ENCODE measurements at regions not wholly inside any gene's neighbourhood (a gene's known extent, or its start where the extent isn't known, plus 50 kb on each side); places are given as distances from the start of the nearest gene placed in this dataset.
"Not testable (repeated sequence)": the region's sequence is repeated elsewhere in the genome, so short reads cannot be mapped to it uniquely, and the experiment has no call there.

GRCh38 chr6:93183531-93183972 is 235.8 kb downstream of the EPHA7 start:
- no peak for DNase-seq (ENCODE audit: low spot score)

- DNase-seq (ENCODE audit: low spot score): no peak
Measured at GRCh38 chr6:93182938-93183479, 236.3 kb downstream of the EPHA7 start.

GRCh38 chr6:93177918-93178317 is 241.4 kb downstream of the EPHA7 start:
- DNase-seq (ENCODE audit: low spot score): no peak

- no peak for DNase-seq (ENCODE audit: low spot score)
Measured at GRCh38 chr6:93177438-93177837, 241.9 kb downstream of the EPHA7 start.

GRCh38 chr6:93176070-93176469 is 243.3 kb downstream of the EPHA7 start:
- no peak for DNase-seq (ENCODE audit: low spot score)

GRCh38 chr6:93173573-93173972 is 245.8 kb downstream of the EPHA7 start:
- not testable (repeated sequence) for DNase-seq (ENCODE audit: low spot score)

- no peak for DNase-seq (ENCODE audit: low spot score)
Measured at GRCh38 chr6:93165850-93166430, 253.4 kb downstream of the EPHA7 start.

- DNase-seq (ENCODE audit: low spot score): no peak
Measured at GRCh38 chr6:93164781-93165180, 254.6 kb downstream of the EPHA7 start.

GRCh38 chr6:93163146-93163545 is 256.2 kb downstream of the EPHA7 start:
- no peak for DNase-seq (ENCODE audit: low spot score)

GRCh38 chr6:93139408-93140081 is 279.8 kb downstream of the EPHA7 start:
- no peak for DNase-seq (ENCODE audit: low spot score)

GRCh38 chr6:93136111-93136510 is 283.2 kb downstream of the EPHA7 start:
- no peak for DNase-seq (ENCODE audit: low spot score)

- DNase-seq (ENCODE audit: low spot score): no peak
Measured at GRCh38 chr6:93124006-93124632, 295.2 kb downstream of the EPHA7 start.

GRCh38 chr6:93123585-93123984 is 295.8 kb downstream of the EPHA7 start:
- DNase-seq (ENCODE audit: low spot score): no peak

- DNase-seq (ENCODE audit: low spot score): no peak
Measured at GRCh38 chr6:93120154-93120742, 299.1 kb downstream of the EPHA7 start.

- no peak for DNase-seq (ENCODE audit: low spot score)
Measured at GRCh38 chr6:93105907-93106306, 313.5 kb downstream of the EPHA7 start.

- DNase-seq (ENCODE audit: low spot score): no peak
Measured at GRCh38 chr6:93105017-93105416, 314.3 kb downstream of the EPHA7 start.

- no peak for DNase-seq (ENCODE audit: low spot score)
Measured at GRCh38 chr6:93104195-93104817, 315.1 kb downstream of the EPHA7 start.

- no peak for DNase-seq (ENCODE audit: low spot score)
Measured at GRCh38 chr6:93088621-93089501, 330.5 kb downstream of the EPHA7 start.

- DNase-seq (ENCODE audit: low spot score): no peak
Measured at GRCh38 chr6:93087606-93088005, 331.8 kb downstream of the EPHA7 start.

- no peak for DNase-seq (ENCODE audit: low spot score)
Measured at GRCh38 chr6:93086351-93086750, 333.0 kb downstream of the EPHA7 start.

Measured in CD4-positive, alpha-beta T cell treated with Interleukin-6 at 100 ng/mL for 8 hours (primary cell).